ENCODE measurements at regions not wholly inside any gene's neighbourhood (a gene's known extent, or its start where the extent isn't known, plus 50 kb on each side); places are given as distances from the start of the nearest gene placed in this dataset.

DNA sequence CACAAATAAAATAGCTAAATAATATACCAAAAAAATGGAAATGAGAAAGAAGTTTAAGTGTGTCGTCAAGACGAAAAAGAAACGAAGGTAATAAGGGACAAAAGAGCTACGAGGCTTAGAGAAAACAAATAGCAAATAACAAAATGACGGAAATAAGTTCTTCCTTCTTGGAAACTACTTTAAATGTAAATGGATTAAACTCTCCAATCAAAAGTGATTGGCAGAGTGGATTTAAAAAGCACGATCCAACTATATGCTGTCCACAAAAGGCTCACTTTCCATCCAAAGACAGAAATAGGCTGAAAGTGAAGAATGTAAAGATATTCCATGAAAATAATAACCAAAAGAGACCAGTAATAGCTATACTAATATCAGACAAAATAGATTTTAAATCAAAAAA lies 82.4 kb downstream of the DIO3 start:
- 90 to 92% methylated on average over 6 of the region's 6 CpGs for WGBS, 2 donors
- no peak overlapping the region for H3K4me3 ChIP-seq
- H3K4me1 ChIP-seq: no peaks in the 10 kb centered on the region
- TF ChIP-seq, protein P1, sequence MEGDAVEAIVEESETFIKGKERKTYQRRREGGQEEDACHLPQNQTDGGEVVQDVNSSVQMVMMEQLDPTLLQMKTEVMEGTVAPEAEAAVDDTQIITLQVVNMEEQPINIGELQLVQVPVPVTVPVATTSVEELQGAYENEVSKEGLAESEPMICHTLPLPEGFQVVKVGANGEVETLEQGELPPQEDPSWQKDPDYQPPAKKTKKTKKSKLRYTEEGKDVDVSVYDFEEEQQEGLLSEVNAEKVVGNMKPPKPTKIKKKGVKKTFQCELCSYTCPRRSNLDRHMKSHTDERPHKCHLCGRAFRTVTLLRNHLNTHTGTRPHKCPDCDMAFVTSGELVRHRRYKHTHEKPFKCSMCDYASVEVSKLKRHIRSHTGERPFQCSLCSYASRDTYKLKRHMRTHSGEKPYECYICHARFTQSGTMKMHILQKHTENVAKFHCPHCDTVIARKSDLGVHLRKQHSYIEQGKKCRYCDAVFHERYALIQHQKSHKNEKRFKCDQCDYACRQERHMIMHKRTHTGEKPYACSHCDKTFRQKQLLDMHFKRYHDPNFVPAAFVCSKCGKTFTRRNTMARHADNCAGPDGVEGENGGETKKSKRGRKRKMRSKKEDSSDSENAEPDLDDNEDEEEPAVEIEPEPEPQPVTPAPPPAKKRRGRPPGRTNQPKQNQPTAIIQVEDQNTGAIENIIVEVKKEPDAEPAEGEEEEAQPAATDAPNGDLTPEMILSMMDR (IDR thresholded peaks at IDR 0.05): no peak
- no peak for TF ChIP-seq POLR2A (IDR thresholded peaks at IDR 0.05)
- no peak overlapping the region for H3K27ac ChIP-seq
- no peak for DNase-seq
- intact Hi-C loops (cut with DNase I): no loop called here
- H3K36me3 ChIP-seq: no peaks in the 10 kb centered on the region
- H3K9me3 ChIP-seq: no peaks in the 10 kb centered on the region
- H3K27me3 ChIP-seq: no peaks in the 10 kb centered on the region

DNA sequence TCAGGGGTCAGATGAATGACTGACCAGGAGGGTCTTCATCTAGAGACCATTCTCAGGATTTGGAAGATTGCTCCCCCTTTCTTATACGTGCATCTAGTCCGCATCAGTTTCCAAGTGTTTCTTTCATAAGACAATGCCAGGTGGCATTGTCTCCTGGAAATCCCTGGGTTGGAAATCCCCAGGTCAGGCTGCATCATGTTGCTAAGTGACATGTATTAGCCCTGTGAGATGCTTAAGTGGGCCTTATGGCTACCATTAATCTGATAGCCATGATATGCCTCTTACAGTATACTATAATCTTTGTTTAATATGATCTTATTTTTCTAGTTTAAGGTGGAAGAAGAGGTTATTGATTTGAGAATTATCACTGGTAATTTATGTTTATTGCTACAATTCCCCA lies 92.8 kb downstream of the DIO3 start:
- Histone ChIP-seq H3K27ac (no peak overlapping the region), H3K4me3 (no peak overlapping the region), H3K36me3 (no peaks in the 10 kb centered on the region), H3K9me3 (no peaks in the 10 kb centered on the region), H3K4me1 (no peaks in the 10 kb centered on the region), H3K27me3 (peaks cover 0 to 48% (median 0%) of the 10 kb centered on the region in 4 donors)
- TF ChIP-seq, protein P1 (IDR thresholded peaks at IDR 0.05): no peak
- TF ChIP-seq POLR2A (IDR thresholded peaks at IDR 0.05): no peak
- intact Hi-C loops (cut with DNase I): no loop called here
- no peak for DNase-seq
- WGBS, 2 donors: 28 to 45% methylated on average over 2 of the region's 2 CpGs

DNA sequence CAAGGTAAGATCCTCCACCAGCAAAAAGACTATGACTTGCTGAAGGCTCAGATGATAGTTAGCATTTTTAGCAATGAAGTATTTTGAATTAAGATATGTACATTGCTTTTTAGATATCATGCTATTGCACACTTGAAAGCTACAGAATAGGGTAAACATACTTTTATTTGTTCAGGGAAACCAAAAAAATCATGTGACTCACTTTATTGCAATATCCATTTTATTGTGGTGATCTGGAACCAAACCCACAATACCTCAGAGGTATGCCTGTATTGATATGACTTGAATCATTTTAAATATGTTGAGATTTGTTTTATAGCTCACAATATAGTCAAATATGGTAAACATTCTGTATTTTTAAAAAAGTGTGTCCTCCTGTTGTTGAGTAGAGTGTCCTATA lies 96.1 kb downstream of the DIO3 start:
- no peaks in the 10 kb centered on the region for H3K36me3 ChIP-seq
- no peaks in the 10 kb centered on the region for H3K4me1 ChIP-seq
- no peak for DNase-seq
- TF ChIP-seq, protein P1 (IDR thresholded peaks at IDR 0.05): no peak
- TF ChIP-seq POLR2A (IDR thresholded peaks at IDR 0.05): no peak
- H3K9me3 ChIP-seq: no peaks in the 10 kb centered on the region
- H3K4me3 ChIP-seq: no peak overlapping the region
- H3K27ac ChIP-seq: no peak overlapping the region
- intact Hi-C loops (cut with DNase I): no loop called here
- peaks cover 0 to 60% (median 0%) of the 10 kb centered on the region in 4 donors for H3K27me3 ChIP-seq

DNA sequence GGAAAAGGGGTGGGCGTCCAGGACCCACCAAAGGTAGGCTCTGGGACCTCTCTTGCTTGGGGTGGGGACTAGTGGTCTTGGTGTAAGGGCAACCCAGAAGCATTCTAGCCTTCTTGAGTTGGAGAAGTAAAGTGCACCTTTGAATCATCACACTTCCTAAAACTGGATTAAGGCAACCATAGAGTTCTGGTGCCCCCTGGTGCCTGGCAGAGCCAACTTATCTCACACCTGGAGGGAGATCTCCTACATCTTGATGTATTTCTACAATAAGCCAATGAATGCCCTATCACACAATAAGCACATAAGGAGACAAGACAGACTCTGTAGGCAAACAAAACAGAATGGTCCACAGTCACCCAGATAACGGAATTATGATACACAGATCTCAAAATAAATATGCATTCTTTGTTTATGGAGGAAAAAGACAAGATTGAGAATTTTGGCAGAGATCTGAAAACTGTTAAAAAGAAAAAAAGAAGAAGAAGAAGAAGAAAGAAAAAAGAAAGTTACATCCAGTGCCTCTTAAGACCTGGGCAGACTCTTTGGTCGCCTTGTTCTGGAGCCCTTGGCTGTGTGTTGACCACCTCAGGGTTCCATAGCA lies 95.9 kb upstream of the PPP2R5C start:
- WGBS, 2 donors: 20 to 28% methylated on average over 3 of the region's 3 CpGs
- H3K27ac ChIP-seq: no peak overlapping the region
- no peaks in the 10 kb centered on the region for H3K36me3 ChIP-seq
- H3K9me3 ChIP-seq: peaks cover 0 to 13% (median 4%) of the 10 kb centered on the region in 3 donors
- intact Hi-C loops (cut with DNase I): no loop called here
- peaks cover 0 to 57% (median 0%) of the 10 kb centered on the region in 4 donors for H3K27me3 ChIP-seq
- no peak for DNase-seq
- H3K4me3 ChIP-seq: no peak overlapping the region
- H3K4me1 ChIP-seq: no peaks in the 10 kb centered on the region
- TF ChIP-seq, protein P1 (IDR thresholded peaks at IDR 0.05): peak in 4 of 6 experiments; percentile 29 to 64 (median 37)
- TF ChIP-seq POLR2A (IDR thresholded peaks at IDR 0.05): no peak

DNA sequence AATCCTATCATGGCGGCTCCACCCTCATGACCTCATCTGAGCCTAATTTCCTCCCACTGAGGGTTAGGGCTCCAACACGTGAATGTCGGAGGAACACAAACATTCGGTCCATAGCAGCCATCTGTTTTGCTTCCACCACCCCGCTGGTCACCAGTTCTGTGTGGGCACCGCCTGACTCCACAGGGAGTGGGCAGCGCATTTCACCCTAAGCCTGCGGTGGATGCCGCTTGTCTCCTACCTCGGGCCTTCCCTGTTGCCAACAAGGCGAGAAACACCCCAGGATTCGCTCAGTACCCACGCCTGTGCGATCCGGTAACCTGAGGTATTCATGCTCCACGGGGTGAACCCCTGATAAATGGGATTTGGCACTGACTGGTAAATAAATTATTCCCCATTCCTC lies 95.2 kb upstream of the PPP2R5C start:
- H3K36me3 ChIP-seq: no peaks in the 10 kb centered on the region
- H3K9me3 ChIP-seq: peaks cover 0 to 13% (median 9%) of the 10 kb centered on the region in 3 donors
- TF ChIP-seq POLR2A (IDR thresholded peaks at IDR 0.05): no peak
- TF ChIP-seq, protein P1 (IDR thresholded peaks at IDR 0.05): no peak
- 79 to 83% methylated on average over 12 to 14 of the region's 16 CpGs for WGBS, 2 donors
- H3K4me3 ChIP-seq: no peak overlapping the region
- no peak overlapping the region for H3K27ac ChIP-seq
- DNase-seq: no peak
- H3K4me1 ChIP-seq: no peaks in the 10 kb centered on the region
- intact Hi-C loops (cut with DNase I): no loop called here
- peaks cover 0 to 52% (median 0%) of the 10 kb centered on the region in 4 donors for H3K27me3 ChIP-seq

Data from esophagus squamous epithelium (tissue), 5 donors.